GM19023 (cell line): ENCODE measurements at regions not wholly inside any gene's neighbourhood (a gene's known extent, or its start where the extent isn't known, plus 50 kb on each side); places are given as distances from the start of the nearest gene placed in this dataset.
"Not testable (repeated sequence)": the region's sequence is repeated elsewhere in the genome, so short reads cannot be mapped to it uniquely, and the experiment has no call there.

Experiments used
- ATAC-seq: cut with Tn5 transposase; IDR thresholded peaks from one replicate; pipeline ENCODE4 v1.9.1; 2021; ENCODE audit warnings: mild to moderate bottlenecking, moderate library complexity; ENCODE audit not compliant: unreplicated experiment

DNA sequence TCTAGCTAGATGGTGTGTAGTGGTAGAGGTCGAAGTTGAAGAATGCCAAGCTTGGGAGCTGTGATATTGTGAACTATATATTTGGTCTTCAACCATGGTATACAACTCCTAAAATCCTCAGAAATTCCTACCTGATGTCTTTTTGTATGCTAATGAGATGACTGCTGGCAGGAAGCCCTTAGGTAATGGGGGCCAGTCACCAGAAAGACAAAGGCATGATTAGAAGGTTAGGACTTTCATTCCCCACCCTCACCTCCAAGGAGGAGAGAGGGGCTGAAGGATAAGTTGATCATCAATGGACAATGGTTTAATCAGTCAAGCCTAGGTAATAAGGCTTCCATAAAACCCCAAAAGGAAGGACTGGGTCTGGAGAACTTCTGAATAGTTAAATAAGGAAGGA, 285.7 kb upstream of the POU5F2 start:
- no peak for ATAC-seq

DNA sequence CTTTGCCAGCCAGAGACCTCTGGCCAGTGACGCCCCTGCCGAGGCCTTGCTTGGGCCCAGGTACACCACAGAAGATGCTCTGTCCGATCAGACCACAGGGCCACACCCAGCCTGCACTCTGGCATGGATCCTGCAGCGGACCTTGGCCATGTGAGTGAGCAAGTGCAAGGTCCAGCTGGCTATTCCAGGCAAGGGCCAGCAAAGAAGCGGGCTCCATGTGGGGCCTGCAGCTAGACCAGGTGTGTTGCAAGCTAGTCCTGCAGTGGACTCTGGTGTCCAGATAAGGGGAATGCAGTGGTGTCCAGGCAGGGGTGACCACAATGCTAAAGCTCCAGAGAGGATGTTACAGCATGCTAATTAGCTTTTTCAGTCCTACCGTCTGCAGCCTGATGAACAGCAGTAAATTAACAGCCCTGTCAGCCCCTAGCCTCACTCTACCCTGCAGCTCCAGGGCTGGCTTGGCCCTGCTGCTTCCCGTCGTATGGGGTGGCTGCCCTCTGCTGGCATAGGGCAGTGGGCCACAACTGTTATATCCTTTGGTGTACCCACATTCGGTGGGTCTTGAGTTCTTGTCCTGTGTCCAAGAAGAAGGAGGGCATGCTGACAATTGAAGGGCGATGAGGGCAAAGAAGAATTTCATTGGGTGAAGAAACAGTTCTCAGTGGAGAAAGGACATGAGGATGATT, 284.5 kb upstream of the POU5F2 start:
- ATAC-seq: no peak

DNA sequence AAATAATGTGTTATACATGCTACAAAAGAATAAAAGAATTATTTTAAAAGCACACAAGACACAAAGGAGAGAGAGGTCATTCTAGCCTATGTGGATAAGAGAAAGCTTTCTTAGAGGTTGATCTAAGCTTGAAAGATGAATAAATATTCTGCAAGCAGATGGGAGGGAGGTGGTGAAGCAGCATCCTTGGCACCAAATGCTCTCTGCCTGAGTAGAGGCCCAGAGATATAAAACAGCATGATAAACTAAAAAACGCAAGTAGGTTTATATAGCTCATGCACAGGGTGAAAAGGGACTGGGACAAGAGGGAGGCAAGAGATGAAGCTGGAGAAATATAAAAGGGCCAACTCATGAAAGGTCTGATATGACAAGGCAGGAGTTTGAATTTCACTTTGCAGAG, 283.2 kb upstream of the POU5F2 start:
- no peak for ATAC-seq

DNA sequence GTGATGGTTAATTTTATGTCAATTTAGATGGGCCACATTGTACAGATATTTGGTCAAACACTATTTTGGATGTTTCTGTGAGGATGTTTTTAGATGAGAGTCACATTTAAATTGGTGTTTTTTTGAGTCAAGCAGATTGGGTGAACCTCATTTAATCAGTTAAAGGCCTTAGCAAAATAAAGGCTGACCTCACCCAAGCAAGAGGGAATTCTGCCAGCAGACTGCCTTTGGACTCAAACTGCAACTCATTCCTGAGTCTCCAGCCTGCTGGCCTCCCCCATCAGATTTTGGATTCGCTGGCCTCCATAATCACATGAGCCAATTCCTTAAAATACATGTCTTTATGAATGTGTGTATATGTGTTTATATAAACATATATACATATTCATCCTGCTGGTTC, 282.7 kb upstream of the POU5F2 start:
- no peak for ATAC-seq

DNA sequence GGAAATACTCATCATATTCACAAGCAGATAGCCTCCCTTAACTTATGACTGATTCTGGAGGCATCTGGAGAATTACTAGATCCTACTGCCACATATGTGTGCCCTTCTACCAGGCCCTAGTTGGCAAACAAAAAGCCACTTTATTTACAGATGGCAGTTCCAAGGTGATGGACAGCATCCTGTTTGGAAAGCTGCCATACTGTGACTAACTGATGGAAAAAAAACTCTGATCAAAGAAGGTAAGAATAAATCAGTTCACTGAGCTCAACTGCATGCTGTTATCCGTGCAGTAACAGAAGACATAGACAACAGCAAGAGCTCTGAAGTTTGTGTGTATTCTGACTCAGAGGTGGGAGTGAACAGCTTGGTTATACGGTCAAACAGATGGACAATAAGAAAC, 279.8 kb upstream of the POU5F2 start:
- ATAC-seq: no peak

DNA sequence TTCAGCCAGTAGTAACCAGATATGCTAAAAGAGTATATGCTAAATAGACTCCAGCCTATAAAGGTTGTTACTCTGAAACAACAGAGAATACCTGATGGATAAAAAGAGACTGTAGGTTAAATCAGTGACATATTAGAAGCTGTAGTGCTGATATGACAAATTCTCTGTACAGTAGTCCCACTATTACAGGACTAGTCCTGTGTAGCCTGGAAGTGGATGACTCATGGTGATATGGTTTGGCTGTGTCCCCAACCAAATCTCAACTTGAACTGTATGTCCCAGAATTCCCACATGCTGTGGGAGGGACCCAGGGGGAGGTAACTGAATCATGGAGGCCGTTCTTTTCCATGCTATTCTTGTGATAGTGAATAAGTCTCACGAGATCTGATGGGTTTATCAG, 276.2 kb upstream of the POU5F2 start:
- no peak for ATAC-seq

DNA sequence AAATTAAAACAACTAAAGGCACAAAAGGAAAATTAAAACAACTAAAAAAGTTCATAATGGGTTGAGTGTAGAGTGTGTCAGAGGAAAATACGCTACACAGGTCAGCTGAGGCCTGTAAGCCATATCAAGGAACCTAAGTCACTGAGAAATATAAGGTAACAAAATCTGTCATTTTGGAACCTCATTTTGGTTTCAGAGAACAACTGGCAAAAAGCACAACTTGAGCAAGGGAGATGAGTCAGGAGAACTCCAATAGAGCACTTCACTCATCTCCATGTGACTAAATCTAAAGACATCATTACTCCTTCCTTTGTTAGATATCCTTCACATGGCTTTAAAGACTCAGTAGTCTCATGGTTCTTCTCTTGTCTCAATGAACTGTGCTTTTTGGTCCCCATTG, 269.4 kb upstream of the POU5F2 start:
- ATAC-seq: no peak

DNA sequence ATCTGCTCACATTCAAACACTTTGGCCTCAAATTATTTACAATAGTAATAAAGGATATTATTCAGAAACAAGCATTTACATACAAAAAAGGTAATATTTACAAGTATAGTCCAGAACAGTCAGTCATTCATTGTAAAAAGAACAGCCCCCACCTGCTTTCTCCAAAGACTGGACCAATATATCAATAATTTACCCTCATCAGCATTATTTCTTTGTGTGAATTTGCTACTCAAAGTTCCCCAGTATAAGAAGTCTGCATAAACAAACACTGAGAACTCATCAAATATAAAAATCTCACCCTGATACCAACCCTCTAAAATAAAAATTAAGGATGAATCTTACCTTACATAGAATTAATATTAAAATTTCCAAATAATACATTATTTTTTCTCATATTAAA, 267.8 kb upstream of the POU5F2 start:
- ATAC-seq: no peak

DNA sequence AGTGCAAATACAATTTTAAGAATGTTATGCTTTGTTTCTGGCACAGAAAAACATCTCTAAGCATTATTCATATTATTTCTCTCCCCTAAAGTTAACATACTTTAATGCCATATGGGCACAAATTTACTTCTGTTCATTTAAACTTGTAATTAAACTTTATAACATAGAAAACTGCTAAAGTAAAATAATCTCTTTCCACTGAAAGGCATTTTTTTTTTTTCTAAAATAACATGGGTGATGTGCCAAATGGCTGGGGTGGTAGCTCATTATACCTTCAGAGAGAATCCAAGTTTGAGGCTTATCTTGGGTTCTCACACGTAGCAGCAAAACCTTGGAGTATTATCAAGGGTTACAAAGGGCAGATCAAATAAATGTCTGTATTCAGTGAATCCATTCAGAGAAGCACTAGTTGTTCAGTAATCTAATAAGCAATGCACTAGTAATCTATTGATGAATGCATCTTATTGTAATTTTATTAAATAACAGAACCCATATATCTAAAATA, 257.6 kb upstream of the POU5F2 start:
- ATAC-seq: no peak

DNA sequence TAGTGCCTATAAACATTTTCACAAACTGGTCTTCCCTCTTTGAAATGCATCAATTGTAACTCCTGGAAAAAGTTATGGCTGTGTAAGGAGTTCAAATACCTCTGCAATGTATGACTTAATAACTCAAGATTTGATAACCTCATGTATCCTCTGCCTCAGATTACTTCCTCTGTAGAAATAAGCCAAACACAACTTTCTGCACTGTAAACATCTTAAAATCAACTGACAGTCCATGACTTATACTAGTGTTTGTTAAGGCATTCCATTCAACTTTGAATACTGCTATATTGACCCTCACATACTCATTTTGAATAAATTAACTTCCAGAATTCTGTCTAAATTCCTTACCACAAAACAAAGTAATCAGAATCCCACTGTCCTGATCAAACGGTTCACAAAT, 256.2 kb upstream of the POU5F2 start:
- ATAC-seq: no peak

DNA sequence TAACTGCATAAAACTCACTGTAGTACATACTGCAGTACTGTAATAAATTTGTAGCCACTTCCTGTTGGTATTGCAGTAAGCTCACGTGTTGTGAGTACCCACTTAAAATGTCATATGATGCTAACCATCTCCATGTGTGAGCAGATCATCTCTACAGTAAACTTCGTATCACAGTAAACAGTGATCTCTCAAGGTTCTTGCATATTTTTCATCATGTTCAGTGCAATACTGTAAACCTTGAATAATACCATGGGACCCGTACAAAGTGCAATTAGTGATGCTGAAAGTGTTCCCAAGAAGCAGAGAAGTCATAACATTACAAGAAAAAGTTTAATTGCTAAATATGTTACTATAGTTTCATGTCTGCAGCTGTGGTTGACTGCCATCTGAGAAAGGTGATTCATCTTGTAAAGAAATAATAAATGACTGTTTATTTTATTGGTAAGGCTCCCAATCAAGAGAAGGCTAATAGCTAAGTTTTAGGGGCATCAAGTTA, 253.8 kb upstream of the POU5F2 start:
- no peak for ATAC-seq

DNA sequence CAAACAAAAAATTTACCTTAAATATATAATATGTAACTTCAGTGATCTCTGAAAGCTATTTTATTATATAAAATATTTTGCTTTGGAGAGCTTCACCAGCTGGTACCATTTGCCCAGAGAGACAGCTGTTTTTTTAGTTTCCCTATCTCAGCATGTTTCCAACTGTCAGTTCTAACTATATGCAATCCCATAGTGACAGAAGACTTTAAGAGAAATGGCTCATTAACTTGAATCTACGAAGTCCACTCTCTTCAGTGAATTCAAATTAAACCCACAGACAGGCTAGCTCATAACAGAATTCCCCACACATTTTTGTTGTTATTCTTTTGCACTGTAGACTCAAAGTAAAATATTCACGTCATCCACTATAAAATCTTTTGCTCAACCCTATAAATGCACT, 251.8 kb upstream of the POU5F2 start:
- no peak for ATAC-seq

DNA sequence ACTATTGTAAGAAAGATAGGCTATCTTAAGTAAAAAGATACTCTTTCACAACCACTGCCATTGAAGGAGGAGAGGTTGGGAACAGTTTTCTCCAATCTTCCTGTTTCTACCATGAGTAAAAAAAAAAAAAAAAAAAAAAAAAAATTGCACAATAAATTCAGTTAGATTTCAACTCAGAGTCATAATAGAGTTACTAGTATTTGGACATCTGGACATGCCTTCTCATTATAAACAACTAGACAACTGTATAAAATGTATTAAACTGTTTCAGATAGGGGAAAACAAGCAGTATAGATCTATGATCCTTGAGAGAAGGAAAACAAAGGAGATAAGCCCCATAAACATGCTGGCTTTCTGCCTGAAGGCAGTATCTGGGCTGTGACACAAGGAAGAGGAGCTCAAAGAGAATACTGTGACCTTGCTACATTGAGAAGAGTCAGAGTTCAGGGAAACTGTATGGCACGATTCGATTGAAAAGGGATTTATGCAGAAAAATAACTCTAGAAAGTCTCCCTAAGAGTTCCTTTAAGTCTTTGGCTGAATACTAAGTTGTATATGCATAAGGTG, 249.2 kb upstream of the POU5F2 start:
- no peak for ATAC-seq

DNA sequence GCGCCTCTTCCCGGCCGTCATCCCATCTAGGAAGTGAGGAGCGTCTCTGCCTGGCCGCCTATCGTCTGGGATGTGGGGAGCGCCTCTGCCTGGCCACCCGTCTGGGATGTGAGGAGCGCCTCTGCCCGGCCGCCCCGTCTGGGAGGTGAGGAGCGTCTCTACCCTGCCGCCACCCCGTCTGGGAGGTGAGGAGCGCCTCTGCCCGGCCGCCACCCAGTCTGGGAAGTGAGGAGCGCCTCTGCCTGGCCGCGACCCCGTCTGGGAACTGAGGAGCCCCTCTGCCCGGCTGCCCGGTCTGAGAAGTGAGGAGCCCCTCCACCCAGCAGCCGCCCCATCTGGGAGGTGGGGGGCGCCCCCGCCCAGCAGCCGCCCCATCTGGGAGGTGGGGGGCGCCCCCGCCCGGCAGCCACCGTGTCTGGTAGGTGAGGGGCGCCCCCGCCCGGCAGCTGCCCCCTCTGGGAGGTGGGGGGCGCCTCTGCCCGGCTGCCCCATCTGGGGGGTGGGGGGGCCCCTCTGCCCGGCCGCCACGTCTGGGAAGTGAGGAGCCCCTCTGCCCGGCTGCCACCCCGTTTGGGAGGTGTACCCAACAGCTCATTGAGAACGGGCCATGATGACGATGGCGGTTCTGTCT, 244.7 kb upstream of the POU5F2 start:
- not testable (repeated sequence) for ATAC-seq

DNA sequence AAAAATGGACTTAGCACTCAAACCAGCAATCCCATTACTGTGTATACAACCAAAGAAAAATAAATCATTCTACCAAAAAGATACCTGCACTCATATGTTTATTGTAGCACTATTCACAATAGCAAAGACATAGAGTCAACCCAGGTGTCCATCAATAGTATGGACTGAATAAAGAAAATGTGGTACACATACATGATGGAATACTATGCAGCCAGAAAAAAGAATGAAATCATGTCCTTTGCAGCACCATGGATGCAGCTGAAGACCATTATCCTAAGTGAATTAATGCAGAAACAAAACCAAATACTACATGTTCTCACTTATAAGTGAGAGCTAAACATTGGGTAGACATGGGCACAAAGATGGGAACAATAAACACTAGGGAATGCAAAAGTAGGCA, 236.8 kb upstream of the POU5F2 start:
- ATAC-seq: no peak

DNA sequence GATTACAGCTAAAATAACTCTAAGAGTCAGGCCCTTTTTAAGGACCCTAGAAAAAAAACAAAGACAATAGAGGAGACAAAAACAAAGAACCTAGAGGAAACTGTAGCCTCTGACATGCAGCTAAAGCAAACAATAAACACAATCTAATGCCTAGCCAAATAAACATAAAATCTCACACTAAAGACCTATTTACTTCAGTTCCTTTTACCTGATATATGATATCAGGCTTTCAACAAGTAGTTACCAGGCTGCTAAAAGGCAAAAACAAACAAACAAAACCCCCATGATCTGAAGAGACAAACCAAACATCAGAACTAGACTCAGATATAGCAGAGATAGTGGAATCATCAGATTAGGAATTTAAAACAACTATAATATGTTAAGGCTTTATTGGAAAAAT, 226.5 kb upstream of the POU5F2 start:
- ATAC-seq: no peak

DNA sequence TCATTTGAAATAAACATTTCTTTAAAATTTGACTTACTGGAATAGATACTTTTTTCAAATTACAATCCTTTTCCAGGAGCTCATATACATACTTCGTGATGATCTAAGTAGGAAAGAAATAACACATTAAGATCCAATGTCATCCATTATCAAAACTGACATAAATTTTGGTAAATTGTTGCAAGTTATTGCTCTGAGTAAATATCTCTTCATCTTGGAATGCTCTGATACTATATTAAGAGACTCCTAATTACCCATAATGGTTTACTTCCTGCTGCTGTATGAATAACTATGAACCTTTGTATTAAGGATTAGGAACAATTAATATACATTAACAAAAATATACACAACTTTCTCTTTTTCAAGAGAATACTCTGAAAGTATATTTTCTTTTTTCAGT, 223.0 kb upstream of the POU5F2 start:
- ATAC-seq: no peak

DNA sequence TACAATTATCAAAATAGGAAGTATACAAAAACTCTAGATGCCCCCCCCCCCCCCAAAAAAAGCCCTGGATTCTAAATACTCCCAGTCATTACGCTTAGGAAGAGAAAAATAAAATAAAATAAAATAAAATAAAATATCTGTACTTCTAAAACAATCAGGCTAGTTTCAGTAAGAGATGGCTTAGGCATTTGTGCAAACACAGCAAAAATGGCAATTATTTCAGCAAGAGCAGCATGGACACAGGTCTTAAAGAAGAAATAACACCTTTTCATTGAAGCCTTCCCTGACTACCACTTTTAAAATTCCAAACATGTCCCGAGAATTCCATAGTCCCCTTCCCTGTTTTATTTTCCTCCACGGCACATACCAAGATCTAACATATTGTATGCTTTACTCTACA, 218.6 kb upstream of the POU5F2 start:
- ATAC-seq: no peak

DNA sequence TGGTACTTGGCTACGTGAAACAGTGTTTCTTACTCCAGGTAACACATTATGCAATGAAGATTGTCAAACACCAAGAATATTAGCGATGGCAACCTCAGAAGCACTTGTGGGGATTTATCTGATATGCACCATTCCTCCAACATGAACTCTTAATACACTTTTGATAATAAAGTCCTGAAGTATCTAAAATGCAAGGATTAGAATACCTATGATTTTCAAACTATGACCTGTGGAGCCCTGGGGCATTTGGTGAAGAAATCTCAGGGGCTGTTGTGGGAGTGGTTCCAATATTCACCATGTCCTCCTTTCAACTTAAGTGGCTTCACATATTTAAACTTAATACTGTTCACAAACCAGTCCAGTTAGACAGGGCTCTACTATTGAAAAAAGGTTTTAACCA, 214.6 kb upstream of the POU5F2 start:
- no peak for ATAC-seq

DNA sequence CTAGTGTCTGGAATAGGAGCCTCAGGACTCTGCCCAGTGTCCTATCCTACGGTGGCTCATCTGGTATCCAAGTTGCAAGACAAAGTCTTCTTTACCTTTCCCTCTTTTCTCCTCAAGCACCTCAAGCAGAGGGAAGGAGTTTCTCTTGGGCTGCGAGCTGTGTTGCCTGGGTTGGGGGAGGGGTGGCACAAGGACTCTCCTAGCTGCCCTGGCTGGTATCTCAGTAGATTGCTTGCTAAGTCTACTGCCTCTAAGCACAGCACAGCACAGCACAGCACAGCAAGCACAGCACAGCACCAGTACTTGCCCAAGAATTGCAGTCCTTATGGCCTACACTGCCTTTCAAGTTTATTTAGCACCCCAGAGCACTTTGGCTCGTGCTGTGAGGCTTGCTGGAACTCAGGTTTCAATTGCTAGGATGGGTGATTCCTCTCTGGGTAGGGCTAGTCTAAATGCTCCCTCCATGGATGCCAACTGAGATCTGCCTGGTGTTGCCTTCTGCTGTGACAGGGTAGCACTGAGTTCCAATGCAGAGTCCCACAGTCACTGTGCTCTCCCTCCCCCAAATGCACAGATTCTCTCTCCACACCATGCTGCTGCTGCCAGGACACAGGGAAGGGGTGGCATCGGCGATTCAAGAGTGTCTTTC, 213.1 kb upstream of the POU5F2 start:
- no peak for ATAC-seq

DNA sequence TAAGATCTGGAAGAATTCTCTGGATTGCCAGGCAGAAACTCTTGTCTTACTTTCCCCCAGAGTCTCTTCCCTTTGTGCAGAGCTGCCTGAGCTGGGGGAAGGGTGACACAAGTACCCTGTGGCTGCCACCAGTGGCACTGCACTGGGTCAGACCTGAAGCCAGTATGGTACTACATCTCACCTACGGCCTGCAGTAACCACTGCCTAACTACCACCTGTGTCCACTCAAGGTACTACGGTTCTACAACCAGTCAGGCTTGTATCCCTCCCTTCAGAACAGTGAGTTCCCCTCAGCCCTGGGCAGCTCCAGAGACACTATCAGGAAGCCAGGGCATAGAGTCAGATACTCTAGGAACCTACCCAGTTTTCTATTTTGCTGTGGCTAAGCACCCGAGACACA, 212.0 kb upstream of the POU5F2 start:
- no peak for ATAC-seq

DNA sequence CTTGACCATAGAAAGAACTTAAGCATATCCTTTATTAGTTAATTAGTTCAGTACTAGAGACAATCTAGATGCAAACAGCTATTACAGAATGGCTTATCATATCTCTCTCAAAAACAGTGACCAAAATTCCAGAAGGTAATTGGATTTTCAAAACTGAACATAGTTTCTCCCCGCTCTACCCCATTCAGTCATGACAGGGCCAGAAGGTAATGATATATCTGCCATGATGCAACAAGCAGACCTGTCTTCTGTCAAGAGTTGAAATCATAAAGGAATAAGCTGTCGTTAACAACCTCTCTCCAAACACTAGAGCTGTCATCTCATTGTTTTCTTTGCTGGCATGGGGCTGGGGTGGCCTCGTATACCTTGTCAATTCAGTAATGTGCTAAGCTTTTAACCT, 200.5 kb upstream of the POU5F2 start:
- no peak for ATAC-seq
